HCT116 (cell line): ENCODE measurements at regions not wholly inside any gene's neighbourhood (a gene's known extent, or its start where the extent isn't known, plus 50 kb on each side); places are given as distances from the start of the nearest gene placed in this dataset.

Experiments used
- CEBPB ChIP-seq: IDR thresholded peaks from 2 replicates; pipeline ENCODE4 v1.6.1; 2012; ENCODE audit warnings: low read depth
- POLR2A ChIP-seq: IDR thresholded peaks from 2 replicates; pipeline ENCODE4 v1.7.0; 2011; ENCODE audit warnings: borderline replicate concordance; ENCODE audit not compliant: insufficient read depth, insufficient read length; ENCODE audit errors: extremely low read depth
- YY1 ChIP-seq: IDR thresholded peaks from 2 replicates; pipeline ENCODE4 v1.6.1; 2011; ENCODE audit warnings: low read length, low read depth, moderate library complexity, mild to moderate bottlenecking; ENCODE audit not compliant: insufficient replicate concordance; ENCODE audit errors: extremely low read depth
- TF ChIP-seq, protein P1 (sequence below), 3 experiments: fragments of 200-600 bp in 1 of 3; sonication (generic) in 1 of 3; IDR thresholded peaks in 2 of 3; conservative IDR thresholded peaks in 1 of 3; 2 replicates each; pipeline ENCODE4 v1.5.1; 2012 to 2017; ENCODE audit warnings: low read depth in 2 of 3, low read length in 2 of 3, antibody characterized with exemption in 1 of 3, borderline replicate concordance in 1 of 3, control low read depth in 1 of 3, mild to moderate bottlenecking in 1 of 3, mixed read lengths in 1 of 3, mixed run types in 1 of 3, moderate library complexity in 1 of 3; ENCODE audit not compliant: insufficient read depth in 1 of 3
- TF ChIP-seq, protein P2 (sequence below): IDR thresholded peaks from 2 replicates; pipeline ENCODE4 v1.6.1; 2012; ENCODE audit warnings: low read depth

GRCh38 chr2:199696048-199696447 is 154.9 kb downstream of the FTCDNL1 start:
- TF ChIP-seq POLR2A (no peak), YY1 (no peak), CEBPB (no peak)
- TF ChIP-seq, protein P1, sequence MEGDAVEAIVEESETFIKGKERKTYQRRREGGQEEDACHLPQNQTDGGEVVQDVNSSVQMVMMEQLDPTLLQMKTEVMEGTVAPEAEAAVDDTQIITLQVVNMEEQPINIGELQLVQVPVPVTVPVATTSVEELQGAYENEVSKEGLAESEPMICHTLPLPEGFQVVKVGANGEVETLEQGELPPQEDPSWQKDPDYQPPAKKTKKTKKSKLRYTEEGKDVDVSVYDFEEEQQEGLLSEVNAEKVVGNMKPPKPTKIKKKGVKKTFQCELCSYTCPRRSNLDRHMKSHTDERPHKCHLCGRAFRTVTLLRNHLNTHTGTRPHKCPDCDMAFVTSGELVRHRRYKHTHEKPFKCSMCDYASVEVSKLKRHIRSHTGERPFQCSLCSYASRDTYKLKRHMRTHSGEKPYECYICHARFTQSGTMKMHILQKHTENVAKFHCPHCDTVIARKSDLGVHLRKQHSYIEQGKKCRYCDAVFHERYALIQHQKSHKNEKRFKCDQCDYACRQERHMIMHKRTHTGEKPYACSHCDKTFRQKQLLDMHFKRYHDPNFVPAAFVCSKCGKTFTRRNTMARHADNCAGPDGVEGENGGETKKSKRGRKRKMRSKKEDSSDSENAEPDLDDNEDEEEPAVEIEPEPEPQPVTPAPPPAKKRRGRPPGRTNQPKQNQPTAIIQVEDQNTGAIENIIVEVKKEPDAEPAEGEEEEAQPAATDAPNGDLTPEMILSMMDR (IDR thresholded peaks at IDR 0.05 in 2 of 3, conservative IDR thresholded peaks at IDR 0.05 in 1 of 3; ENCODE audit: borderline replicate concordance in 1 of 3, insufficient read depth in 1 of 3, low read depth in 2 of 3, low read length in 2 of 3), result no peak
- TF ChIP-seq, protein P2, sequence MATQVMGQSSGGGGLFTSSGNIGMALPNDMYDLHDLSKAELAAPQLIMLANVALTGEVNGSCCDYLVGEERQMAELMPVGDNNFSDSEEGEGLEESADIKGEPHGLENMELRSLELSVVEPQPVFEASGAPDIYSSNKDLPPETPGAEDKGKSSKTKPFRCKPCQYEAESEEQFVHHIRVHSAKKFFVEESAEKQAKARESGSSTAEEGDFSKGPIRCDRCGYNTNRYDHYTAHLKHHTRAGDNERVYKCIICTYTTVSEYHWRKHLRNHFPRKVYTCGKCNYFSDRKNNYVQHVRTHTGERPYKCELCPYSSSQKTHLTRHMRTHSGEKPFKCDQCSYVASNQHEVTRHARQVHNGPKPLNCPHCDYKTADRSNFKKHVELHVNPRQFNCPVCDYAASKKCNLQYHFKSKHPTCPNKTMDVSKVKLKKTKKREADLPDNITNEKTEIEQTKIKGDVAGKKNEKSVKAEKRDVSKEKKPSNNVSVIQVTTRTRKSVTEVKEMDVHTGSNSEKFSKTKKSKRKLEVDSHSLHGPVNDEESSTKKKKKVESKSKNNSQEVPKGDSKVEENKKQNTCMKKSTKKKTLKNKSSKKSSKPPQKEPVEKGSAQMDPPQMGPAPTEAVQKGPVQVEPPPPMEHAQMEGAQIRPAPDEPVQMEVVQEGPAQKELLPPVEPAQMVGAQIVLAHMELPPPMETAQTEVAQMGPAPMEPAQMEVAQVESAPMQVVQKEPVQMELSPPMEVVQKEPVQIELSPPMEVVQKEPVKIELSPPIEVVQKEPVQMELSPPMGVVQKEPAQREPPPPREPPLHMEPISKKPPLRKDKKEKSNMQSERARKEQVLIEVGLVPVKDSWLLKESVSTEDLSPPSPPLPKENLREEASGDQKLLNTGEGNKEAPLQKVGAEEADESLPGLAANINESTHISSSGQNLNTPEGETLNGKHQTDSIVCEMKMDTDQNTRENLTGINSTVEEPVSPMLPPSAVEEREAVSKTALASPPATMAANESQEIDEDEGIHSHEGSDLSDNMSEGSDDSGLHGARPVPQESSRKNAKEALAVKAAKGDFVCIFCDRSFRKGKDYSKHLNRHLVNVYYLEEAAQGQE, result no peak
